NCI-H146 (cell line): ENCODE measurements at regions not wholly inside any gene's neighbourhood (a gene's known extent, or its start where the extent isn't known, plus 50 kb on each side); places are given as distances from the start of the nearest gene placed in this dataset.
"Not testable (repeated sequence)": the region's sequence is repeated elsewhere in the genome, so short reads cannot be mapped to it uniquely, and the experiment has no call there.

Source experiments
- DNase-seq: peaks from one replicate; lab custom pipeline; 2025; lab: John Stamatoyannopoulos, UW

- DNase-seq, result no peak
Measured at GRCh38 chr19:29154163-29154562, 58.8 kb downstream of the UQCRFS1 start.

GRCh38 chr19:29145756-29146155 lies 67.2 kb downstream of the UQCRFS1 start:
- no peak for DNase-seq

DNA sequence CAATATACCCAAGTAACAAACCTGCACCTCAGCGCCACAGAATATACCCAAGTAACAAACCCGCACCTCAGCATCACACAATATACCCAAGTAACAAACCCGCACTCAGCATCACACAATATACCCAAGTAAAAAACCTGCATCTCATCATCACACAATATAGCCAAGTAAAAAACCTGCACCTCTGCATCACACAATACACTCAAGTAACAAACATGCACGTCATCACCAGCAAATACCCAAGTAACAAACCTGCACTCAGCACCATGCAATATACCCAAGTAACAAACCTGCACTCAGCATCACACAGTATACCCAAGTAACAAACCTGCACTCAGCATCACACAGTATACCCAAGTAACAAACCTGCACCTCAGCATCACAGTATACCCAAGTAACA lies 69.8 kb downstream of the UQCRFS1 start:
- no peak for DNase-seq

GRCh38 chr19:29139227-29139626 lies 73.7 kb downstream of the UQCRFS1 start:
- no peak for DNase-seq

- DNase-seq, result not testable (repeated sequence)
Measured at GRCh38 chr19:29138206-29138605, 74.7 kb downstream of the UQCRFS1 start.

GRCh38 chr19:29131456-29131855 lies 81.5 kb downstream of the UQCRFS1 start:
- no peak for DNase-seq

- no peak for DNase-seq
Measured at GRCh38 chr19:29129148-29129547, 83.8 kb downstream of the UQCRFS1 start.

DNA sequence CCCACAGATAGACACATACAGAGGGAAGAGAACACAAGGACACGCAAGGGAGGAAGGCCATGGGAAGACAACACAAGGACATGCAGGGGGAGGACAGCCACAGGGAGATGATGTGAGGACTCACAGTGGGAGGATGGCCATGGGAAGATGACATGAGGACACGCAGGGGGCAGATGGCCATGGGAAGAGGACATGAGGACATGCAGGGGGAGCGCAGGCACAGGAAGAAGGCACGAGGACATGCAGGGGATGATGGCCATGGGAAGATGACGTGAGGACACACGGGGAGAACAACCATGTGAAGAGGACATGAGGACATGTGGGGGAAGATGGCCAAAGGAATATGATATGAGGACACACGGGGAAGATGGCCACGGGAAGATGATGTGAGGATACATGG lies 84.7 kb downstream of the UQCRFS1 start:
- no peak for DNase-seq

DNA sequence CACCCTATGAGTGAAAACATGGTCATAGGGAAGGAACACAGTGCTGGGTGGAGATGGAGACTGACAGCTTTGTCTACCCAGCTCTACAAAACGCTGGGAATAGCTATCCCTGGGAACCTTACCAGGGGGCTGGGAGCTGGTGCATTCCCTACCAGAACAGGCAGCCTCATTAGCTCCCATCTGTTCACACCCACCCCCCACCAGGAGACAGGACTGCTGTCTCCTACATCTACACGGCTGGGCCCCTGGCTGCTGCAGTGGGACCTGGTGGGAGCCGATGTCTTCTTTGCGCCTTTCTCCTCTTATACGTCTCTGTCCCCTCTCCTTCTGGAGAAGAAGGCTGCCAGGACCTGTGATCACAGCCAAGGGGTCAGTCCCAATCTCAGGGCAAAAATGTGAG lies 90.8 kb downstream of the UQCRFS1 start:
- DNase-seq, result no peak

DNA sequence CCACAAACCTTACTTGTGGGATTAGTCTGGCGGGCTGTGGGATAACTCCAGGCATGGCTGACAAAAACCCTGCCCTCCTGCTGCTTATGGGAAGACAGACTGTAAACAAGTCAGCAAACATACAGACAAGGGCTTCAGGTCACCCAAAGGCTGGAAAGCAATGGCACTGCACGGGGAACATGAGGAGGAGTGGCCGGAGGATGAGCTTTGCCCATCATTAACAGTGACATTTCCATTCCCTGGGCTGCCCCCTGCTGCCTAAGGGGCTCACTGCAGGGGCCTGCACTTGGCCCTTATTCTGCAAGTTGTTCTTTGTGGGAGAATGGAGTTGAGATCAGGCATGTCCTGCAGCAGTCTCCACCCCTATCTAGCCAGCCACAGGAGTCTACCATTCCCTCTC lies 91.3 kb downstream of the UQCRFS1 start:
- no peak for DNase-seq

- DNase-seq, result peak; percentile 24
Measured at GRCh38 chr19:29120466-29120865, 92.5 kb downstream of the UQCRFS1 start.

GRCh38 chr19:29119590-29119989 lies 93.4 kb downstream of the UQCRFS1 start:
- DNase-seq, result no peak

- DNase-seq, result no peak
Measured at GRCh38 chr19:29118389-29118788, 94.6 kb downstream of the UQCRFS1 start.

DNA sequence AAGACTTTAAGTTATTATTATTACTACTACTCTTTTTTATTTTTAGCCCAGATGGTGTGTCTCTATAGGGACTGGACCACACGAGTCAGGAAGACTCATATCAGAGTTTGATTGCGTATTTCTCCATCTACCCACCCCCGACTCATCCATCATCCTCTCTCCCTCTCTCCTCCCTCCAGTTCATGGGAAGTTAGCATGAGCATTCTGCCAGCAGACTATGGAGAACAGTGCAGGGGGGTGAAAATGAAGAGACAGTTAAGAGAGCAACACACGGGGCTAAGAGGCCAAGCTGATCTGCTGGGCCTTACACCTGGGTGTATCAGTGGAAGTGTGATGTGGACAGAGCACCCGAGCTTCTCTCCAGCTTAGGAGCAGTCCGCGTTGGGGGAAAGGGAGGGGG lies 95.0 kb downstream of the UQCRFS1 start:
- DNase-seq, result no peak

- no peak for DNase-seq
Measured at GRCh38 chr19:29115181-29115580, 97.8 kb downstream of the UQCRFS1 start.

- no peak for DNase-seq
Measured at GRCh38 chr19:29113838-29114237, 99.1 kb downstream of the UQCRFS1 start.

DNA sequence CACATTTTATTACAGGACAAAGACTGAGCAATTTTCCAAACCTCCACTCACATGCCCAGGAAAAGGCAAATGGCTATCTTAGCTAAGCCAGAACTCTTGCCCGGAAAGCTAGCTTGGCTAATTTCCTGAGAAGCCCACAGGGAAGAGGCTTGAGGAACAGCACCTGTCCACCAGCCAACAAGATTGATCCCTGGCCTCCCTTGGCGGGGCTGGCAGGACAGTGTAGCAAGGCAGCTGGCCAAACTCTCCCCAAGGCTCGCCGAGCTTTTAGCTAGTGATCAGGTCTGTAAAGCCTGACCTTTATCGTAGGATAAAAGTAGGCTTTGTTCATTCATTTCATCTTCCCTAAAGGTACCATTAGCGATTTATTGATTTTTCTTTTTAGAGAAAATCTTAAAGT lies 101.4 kb downstream of the UQCRFS1 start:
- DNase-seq, result no peak

DNA sequence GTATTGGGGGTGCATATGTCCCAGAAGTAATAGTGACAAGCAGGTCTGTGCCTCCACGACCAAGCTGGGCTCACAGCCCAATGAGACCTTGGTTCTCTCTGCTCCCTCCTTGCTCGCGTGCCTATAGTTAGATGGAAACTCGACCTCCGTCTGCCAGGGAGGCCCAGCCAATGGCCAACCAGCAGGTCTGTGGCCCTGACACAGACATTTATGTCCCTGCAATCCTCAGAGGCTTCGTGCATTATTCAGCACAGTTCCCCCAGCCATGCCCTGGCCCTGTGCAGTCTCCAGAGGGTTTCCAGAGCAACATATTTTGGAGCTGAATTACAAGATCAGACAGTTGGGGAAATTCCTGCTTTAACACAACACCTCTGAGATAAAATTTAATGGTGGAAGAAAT lies 105.1 kb downstream of the UQCRFS1 start:
- no peak for DNase-seq

DNA sequence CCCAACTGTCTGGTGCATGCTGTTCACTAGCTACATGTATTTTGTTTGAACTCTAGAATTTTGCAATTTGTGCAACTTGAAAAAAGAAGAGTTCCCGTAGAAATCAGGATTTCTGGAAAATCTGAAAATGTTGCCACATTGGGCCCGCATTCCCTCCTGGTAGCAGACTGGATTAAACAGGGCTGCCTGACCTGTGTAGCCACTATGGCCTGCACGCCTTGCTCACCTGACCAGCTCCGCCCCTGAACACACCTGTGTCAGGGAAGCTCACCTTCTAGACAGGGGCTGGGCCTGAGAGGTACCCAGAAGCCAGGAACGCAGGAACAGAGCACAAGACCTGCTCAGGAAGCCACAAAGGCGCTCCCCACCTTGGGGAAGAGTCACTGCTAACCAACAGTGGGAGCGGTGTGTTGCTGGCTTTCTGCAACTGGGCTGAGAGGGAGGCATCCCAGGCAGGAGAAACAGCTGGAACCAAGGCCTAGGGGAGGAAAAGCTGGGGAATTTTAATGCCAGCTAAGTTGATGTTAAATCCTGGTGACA lies 106.5 kb downstream of the UQCRFS1 start:
- no peak for DNase-seq

GRCh38 chr19:29105629-29106292 lies 107.2 kb downstream of the UQCRFS1 start:
- no peak for DNase-seq

DNA sequence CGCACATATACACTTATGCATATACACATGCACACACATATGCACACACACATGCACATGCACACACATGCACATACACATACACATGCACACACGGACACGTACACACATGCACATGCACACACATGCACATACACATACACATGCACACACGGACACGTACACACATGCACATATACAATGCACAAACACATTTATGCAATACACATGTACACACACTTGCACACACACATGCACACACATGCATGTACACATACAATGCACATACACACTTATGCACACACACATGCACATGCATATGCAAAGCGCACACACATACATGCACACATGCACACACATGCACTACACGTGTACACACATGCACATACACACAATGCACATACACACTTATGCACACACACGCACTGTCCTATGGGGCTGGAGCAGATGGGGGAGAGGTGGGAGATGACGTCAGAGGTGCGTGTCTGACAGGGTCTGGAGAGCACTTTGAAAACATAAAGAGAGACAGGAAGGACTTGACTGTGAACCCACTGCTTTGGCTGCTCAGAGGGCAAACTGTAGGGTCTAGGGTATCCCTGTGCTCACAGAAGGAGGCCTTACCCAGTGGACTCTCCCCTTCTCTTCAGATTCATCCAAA lies 108.2 kb downstream of the UQCRFS1 start:
- no peak for DNase-seq

GRCh38 chr19:29098863-29099481 lies 114.0 kb downstream of the UQCRFS1 start:
- no peak for DNase-seq

DNA sequence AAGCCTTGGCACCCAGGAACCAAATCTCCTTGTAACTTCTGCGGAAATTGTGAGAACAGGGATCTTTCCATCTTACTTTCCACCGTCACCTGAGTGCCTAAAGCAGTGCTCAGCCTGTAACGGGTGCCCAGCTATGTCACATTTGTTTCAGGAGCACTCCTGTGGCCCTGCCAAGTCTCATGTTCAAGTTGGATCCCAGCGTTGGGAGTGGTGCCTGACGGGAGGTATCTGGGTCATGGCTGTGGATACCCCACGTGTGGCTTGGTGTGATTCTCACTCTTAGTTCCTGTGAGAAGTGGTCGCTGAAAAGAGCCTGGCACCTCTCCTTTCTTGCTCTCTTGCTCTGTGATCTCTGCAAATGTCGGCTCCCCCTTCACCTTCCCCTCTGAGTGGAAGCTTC lies 114.9 kb downstream of the UQCRFS1 start:
- no peak for DNase-seq
